Activated naive CD4-positive, alpha-beta T cell treated with Interleukin-2 at 50 U/mL for 16 hours (primary cell): ENCODE measurements at regions not wholly inside any gene's neighbourhood (a gene's known extent, or its start where the extent isn't known, plus 50 kb on each side); places are given as distances from the start of the nearest gene placed in this dataset.

ENCODE experiments used
- DNase-seq: peaks from one replicate; pipeline ENCODE4 v3.0.0-alpha.2; 2020

- DNase-seq = no peak
Observed at GRCh38 chr22:49107961-49108530, 719.6 kb downstream of the BRD1 start.

GRCh38 chr22:49107561-49107960, 720.1 kb downstream of the BRD1 start:
- no peak for DNase-seq

DNA sequence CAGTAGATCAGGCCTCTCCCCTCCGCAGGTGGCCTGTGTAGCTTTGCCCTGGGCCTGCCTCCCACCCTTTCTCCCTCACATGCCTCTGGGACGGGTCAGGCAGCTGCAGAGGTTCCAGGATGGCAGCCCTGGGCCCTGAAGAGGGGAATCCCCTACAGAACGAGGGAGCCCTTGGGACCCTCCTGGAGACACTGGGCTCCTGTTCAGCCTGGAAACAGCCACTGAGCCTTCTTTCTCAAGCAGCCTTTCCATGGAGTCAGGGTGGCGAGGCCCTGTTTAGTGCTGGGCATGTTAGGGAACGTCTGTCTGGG, 720.9 kb downstream of the BRD1 start:
- no peak for DNase-seq

DNA sequence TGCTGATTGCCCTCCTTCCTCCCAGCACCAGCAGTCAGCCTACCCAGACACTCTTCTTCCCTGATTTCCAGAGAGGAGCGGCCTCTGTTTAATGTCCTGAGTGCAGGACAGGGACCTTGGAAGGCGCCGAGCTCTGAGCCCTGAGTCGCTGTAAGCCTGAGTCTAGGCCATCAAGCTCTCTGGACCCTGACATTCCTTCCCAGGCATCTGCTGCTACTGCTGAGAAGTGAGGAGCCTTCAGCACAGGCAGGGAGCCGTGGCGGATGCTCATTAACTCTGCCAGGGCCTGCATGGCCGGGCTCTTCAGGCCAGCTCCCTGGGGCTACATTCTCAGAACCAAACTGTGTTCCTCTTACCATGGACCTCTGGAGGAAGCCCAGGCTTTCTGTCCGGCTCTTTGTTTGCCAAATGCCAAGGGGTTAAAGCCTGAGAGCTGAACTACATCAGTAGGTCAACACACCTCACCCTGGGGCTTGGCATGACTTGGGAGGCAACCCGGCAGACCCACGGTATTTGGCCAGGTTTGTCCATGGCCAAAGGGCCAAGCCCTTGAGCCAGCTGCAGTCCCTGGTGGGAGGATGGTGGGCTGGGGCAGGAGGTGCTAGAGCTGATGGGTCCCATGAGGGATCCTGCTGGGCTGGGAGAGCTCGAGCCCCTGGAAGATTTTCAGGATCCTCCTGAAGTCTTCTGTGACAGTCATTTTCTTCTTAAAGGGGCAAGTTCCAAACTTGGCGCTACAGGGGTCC, 721.4 kb downstream of the BRD1 start:
- DNase-seq = no peak

- DNase-seq = no peak
Observed at GRCh38 chr22:49104434-49104833, 723.2 kb downstream of the BRD1 start.

DNA sequence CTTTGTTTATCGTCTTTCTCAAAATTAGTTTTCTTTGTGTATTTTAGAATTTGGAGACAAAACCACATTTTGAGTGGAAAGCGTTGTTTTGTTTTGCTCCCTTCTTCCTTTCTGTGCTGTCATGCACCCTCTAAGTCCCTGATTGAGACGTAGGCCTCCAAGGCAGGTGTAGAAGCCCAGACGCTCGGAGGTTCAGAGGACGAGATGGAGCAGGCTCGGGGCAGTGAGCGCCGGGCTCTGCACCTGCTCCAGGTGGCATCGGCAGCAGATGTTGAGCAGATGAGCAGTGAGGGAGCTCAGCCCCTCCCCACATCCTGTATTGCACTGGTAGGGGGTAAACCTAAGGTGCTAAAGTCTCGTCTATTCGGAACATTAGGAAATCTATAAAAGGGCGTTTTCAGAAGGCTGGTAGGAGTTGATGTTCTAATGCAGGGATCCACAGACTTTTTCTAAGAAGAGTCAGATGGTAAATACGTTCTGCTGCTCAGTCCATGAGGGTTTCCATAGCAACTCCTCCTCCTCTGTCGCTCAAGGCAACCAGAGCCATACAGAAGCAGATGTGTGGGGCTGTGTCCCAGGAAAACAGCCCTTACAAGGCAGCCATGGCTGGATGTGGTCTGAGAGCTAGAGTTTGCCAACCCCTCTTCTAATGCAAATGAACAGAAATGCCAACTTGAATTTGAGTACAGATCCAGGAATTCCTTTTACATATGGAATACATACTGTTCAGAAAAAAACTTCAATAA, 724.2 kb downstream of the BRD1 start:
- no peak for DNase-seq

GRCh38 chr22:49102367-49102766, 725.3 kb downstream of the BRD1 start:
- DNase-seq = no peak

GRCh38 chr22:49101873-49102272, 725.8 kb downstream of the BRD1 start:
- no peak for DNase-seq

- no peak for DNase-seq
Observed at GRCh38 chr22:49101225-49101624, 726.4 kb downstream of the BRD1 start.

DNA sequence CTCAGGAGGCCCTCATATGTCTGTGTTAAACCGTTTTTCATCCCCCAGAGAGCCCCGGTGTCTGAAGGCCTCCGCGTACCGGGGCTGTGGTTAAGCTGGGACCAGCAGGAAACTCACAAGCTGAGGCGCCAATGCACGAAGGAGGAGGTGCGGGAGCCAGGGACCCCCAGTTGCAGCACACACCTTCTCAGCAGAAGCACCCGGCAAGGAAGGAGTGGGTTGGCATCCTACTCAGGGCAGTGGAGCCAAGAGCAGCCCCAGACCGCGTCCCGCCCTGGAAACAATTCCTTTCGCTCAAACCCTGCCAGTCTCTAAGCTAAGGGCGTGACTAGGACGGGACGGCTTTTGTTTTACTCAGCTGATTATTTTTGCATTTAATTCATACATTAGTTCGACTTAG, 726.9 kb downstream of the BRD1 start:
- no peak for DNase-seq

- DNase-seq = no peak
Observed at GRCh38 chr22:49100316-49100715, 727.4 kb downstream of the BRD1 start.

GRCh38 chr22:49099496-49100124, 728.1 kb downstream of the BRD1 start:
- no peak for DNase-seq

GRCh38 chr22:49099089-49099488, 728.6 kb downstream of the BRD1 start:
- no peak for DNase-seq

DNA sequence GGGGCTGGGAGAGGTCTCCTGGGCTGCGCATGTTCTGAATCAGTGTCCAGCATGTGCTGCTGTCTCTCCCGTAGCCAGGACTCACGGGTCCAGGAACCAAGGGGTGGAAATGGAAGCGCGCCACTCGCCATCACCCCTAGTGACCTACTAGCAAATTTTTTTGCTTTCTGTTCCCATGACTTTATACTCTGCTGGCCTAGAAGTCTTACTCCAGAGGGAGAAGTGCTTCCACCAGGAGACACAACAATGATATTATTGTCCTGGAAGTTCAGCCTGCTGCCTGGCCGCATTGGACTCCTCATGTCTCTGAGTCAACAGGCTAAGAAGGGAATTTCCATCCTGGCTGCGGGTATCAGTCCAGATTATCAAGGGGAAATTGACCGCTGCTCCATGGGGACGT, 729.7 kb downstream of the BRD1 start:
- DNase-seq = no peak

- DNase-seq = no peak
Observed at GRCh38 chr22:49097171-49097925, 730.3 kb downstream of the BRD1 start.

DNA sequence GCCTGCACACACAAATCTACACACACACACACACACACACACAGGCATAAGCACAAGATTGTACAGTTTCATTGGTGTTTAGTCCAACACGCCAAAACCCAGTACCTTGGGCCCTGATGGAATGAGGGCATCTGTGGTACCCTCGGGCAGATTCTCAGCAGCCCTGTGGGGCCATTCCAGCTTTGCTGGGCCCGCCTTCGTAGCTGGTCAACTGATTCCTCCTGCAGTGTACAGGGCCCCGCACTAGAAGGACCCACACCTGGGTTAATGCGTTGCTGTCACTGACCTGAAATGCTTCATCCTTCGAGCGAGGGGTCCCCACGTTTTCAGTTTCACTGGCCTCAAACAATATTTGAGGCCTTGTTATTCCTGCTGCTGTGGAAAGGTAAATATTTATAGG, 731.2 kb downstream of the BRD1 start:
- no peak for DNase-seq

GRCh38 chr22:49095366-49095765, 732.3 kb downstream of the BRD1 start:
- DNase-seq = no peak

- DNase-seq = no peak
Observed at GRCh38 chr22:49094858-49095257, 732.8 kb downstream of the BRD1 start.

DNA sequence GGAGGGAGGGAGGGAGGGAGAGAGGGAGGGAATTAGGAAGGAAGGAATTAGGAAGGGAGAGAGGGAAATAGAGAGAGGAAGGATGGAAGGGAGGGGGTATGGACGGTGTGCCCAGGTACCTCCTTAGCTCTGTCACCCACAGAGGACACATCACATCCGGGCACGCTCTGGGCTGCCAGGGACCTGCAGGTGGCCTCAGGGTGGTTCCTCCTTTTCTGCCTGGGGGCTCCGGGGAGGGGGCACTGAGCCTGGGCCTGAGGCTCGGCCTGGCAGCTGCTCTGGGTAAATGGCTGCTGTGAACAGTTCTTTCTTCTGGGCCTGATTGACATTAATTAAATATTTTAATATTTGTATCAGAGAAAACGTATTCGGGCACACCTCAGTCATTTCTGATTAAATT, 733.5 kb downstream of the BRD1 start:
- no peak for DNase-seq

DNA sequence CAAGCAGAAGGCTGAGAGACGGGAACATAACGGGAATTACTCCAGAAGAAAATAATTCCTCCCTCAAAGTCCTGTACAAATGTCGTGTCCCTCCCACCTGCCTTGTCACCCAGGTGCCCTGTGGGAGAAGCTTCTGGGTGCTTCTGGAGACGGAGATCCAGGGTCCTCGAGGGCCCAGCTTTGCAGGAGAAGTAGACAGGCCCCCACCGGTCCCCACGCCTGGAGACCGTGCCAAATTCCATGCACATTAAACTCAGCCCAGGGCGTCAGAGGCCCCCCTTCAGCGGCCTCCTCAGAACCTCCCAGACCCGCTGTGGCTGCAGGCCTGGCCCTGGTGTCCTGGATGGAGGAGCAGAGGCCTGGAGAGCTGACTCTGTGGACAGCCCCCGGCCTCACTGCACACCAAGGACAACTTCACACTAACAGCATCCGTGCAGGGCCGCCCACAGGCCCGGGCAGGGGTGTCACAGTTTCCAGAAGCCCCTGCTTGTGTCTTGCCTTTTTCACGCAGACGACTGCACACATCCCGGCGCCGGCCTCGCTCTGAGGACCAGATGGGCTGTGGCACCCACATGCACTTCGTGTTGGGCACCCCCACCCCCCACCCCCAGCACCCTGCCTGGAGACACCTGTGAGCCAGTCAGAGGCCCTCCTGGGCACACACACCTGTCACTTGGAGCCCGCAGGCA, 734.3 kb downstream of the BRD1 start:
- DNase-seq = no peak

- DNase-seq = no peak
Observed at GRCh38 chr22:49092716-49093115, 735.0 kb downstream of the BRD1 start.

- DNase-seq = no peak
Observed at GRCh38 chr22:49091917-49092545, 735.6 kb downstream of the BRD1 start.
